Smooth muscle cell (in vitro differentiated cells): ENCODE measurements at regions not wholly inside any gene's neighbourhood (a gene's known extent, or its start where the extent isn't known, plus 50 kb on each side); places are given as distances from the start of the nearest gene placed in this dataset.

Source experiments
- DNase-seq: peaks from one replicate; lab custom pipeline; 2025; ENCODE audit not compliant: unreplicated experiment; lab: John Stamatoyannopoulos, UW
- H2AFZ ChIP-seq: fragments of 200-600 bp; sonication (generic); 2 replicates; pipeline ENCODE4 v1.6.0; 2016; ENCODE audit warnings: antibody characterized with exemption, low read depth, mild to moderate bottlenecking
- H3F3A ChIP-seq: fragments of 200-600 bp; sonication (generic); 2 replicates; pipeline ENCODE4 v1.6.0; 2017; ENCODE audit warnings: antibody characterized with exemption, low read depth
- H3K27ac ChIP-seq: fragments of 200-600 bp; sonication (generic); 2 replicates; pipeline ENCODE4 v1.5.1; 2016; ENCODE audit warnings: low read depth, mild to moderate bottlenecking
- H3K27me3 ChIP-seq: fragments of 200-600 bp; sonication (generic); 2 replicates; pipeline ENCODE4 v1.6.1; 2016; ENCODE audit warnings: low read depth, mild to moderate bottlenecking
- H3K36me3 ChIP-seq: fragments of 200-600 bp; sonication (generic); 2 replicates; pipeline ENCODE4 v1.5.1; 2016; ENCODE audit warnings: low read depth
- H3K4me1 ChIP-seq: fragments of 200-600 bp; sonication (generic); 2 replicates; pipeline ENCODE4 v1.5.1; 2016; ENCODE audit warnings: low read depth
- H3K4me2 ChIP-seq: fragments of 200-600 bp; sonication (generic); 2 replicates; pipeline ENCODE4 v1.6.0; 2016; ENCODE audit warnings: mild to moderate bottlenecking
- H3K4me3 ChIP-seq: fragments of 200-600 bp; sonication (generic); 2 replicates; pipeline ENCODE4 v1.5.1; 2016; ENCODE audit warnings: mild to moderate bottlenecking
- H3K79me2 ChIP-seq: fragments of 200-600 bp; sonication (generic); 2 replicates; pipeline ENCODE4 v1.6.0; 2016; ENCODE audit warnings: low read depth, mild to moderate bottlenecking
- H3K9ac ChIP-seq: fragments of 200-600 bp; sonication (generic); 2 replicates; pipeline ENCODE4 v1.6.0; 2016; ENCODE audit warnings: low read depth
- H3K9me3 ChIP-seq: fragments of 200-600 bp; sonication (generic); replicated peaks from 2 replicates; pipeline ENCODE4 v1.5.1; 2016; ENCODE audit warnings: low read depth
- H4K20me1 ChIP-seq: fragments of 200-600 bp; sonication (generic); 2 replicates; pipeline ENCODE4 v1.6.0; 2016; ENCODE audit warnings: low read depth
- CTCF ChIP-seq: fragments of 200-600 bp; sonication (generic); IDR thresholded peaks from 2 replicates; pipeline ENCODE4 v1.5.1; 2017; ENCODE audit warnings: borderline replicate concordance, mild to moderate bottlenecking, antibody characterized with exemption; ENCODE audit not compliant: insufficient read depth, poor library complexity, severe bottlenecking
- WGBS: methylation state at CpG from one replicate; pipeline ENCODE4 v1.1.7; 2016; ENCODE audit warnings: low lambda C conversion rate; 5-methylcytosine and 5-hydroxymethylcytosine counted together

GRCh38 chr2:121969166-121969565, 213.7 kb downstream of the TSN start:
- Histone ChIP-seq H3K9ac (no peak overlapping the region), H2AFZ (no peak overlapping the region), H3K4me3 (no peak overlapping the region), H3K27ac (no peak overlapping the region), H3K4me1 (peaks cover 4% of the 10 kb centered on the region), H3K27me3 (peaks cover 26% of the 10 kb centered on the region), H4K20me1 (no peaks in the 10 kb centered on the region), H3K79me2 (no peaks in the 10 kb centered on the region), H3K36me3 (no peaks in the 10 kb centered on the region), H3K9me3 (no peaks in the 10 kb centered on the region), H3K4me2 (no peak overlapping the region), H3F3A (no peaks in the 10 kb centered on the region)
- DNase-seq: no peak
- 81% methylated on average over 5 of the region's 5 CpGs for WGBS
- no peak for TF ChIP-seq CTCF

DNA sequence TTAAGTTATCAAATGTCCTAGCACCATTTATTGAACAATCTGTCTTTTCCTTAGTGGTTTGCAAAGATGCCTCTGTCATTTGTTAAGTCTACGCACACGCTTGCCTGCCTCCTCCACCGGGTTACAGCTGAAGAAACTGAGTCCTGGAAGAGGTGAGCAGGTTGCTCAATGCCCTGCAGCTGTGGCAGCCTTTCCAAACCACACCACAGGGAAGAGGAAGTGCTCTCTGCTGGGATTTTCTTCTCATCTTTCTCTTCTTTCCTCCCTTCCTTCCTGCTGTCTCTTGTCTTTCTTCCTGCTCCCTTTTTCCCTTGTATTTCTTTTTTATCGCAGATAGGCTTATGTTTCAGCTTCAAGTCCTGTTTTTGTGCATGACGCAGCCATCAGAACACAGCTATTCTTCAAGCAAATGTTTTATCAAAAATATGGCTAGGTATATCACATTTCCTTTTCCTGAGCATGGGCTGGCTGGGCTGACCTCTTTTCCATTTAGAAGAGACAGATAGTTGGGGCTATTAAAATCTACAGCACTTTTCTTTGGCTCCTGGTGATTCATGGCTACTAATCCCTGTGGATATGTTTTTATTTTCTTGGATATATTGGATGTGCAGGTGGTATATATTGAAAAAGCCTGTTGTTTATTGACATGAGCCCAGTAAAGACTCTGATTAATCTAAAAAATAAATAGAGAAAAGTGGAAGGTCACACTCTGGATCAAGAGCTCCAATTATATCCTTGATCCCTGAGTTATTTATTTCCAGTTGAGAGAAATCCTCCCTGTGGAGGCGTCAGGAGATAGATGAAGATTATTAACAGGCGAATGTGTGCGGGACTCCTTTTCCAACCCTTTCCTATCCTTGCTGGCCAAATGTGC, 214.6 kb downstream of the TSN start:
- WGBS: 68% methylated on average over 8 of the region's 8 CpGs
- Histone ChIP-seq H3K4me3 (no peak overlapping the region), H3K79me2 (no peaks in the 10 kb centered on the region), H3K9me3 (no peaks in the 10 kb centered on the region), H3K4me2 (no peak overlapping the region), H2AFZ (no peak overlapping the region), H3K4me1 (peaks cover 4% of the 10 kb centered on the region), H3K9ac (no peak overlapping the region), H3K27me3 (peaks cover 26% of the 10 kb centered on the region), H3F3A (no peaks in the 10 kb centered on the region), H3K27ac (no peak overlapping the region), H3K36me3 (no peaks in the 10 kb centered on the region), H4K20me1 (no peaks in the 10 kb centered on the region)
- no peak for DNase-seq
- TF ChIP-seq CTCF: no peak

DNA sequence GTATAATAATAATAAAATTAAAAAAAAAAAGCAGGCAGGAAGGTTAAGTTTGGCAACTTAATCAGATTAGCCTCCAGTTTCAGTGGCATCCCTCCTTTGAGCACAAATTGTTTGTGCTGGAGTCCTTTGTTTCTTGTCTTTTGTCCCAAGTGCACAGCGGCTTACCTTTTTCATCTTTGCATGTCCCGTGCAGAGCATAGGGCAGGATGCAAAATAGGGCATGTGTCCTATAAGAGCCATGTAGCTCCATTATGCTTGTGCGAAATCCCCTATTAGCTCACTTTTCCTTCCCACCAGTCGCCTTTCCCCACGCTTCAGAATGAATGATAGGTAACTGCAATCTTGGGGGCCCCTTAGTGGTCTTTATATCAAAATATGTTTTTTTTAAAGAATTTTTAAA, 216.8 kb downstream of the TSN start:
- no peak overlapping the region for H3K4me2 ChIP-seq
- DNase-seq: no peak
- peaks cover 4% of the 10 kb centered on the region for H3K4me1 ChIP-seq
- no peak overlapping the region for H3K9ac ChIP-seq
- 91% methylated on average over 5 of the region's 5 CpGs for whole genome bisulfite sequencing
- TF ChIP-seq CTCF: no peak
- H3K4me3 ChIP-seq: no peak overlapping the region
- H3F3A ChIP-seq: no peaks in the 10 kb centered on the region
- no peak overlapping the region for H3K27ac ChIP-seq
- peaks cover 26% of the 10 kb centered on the region for H3K27me3 ChIP-seq
- no peaks in the 10 kb centered on the region for H3K9me3 ChIP-seq
- H2AFZ ChIP-seq: no peak overlapping the region
- no peaks in the 10 kb centered on the region for H4K20me1 ChIP-seq
- no peaks in the 10 kb centered on the region for H3K36me3 ChIP-seq
- no peaks in the 10 kb centered on the region for H3K79me2 ChIP-seq
